ENCODE measurements at regions not wholly inside any gene's neighbourhood (a gene's known extent, or its start where the extent isn't known, plus 50 kb on each side); places are given as distances from the start of the nearest gene placed in this dataset.

- H3K4me3 ChIP-seq (replicated peaks; ENCODE audit: low read depth, low read length), result no peak overlapping the region
- TF ChIP-seq, protein P1, sequence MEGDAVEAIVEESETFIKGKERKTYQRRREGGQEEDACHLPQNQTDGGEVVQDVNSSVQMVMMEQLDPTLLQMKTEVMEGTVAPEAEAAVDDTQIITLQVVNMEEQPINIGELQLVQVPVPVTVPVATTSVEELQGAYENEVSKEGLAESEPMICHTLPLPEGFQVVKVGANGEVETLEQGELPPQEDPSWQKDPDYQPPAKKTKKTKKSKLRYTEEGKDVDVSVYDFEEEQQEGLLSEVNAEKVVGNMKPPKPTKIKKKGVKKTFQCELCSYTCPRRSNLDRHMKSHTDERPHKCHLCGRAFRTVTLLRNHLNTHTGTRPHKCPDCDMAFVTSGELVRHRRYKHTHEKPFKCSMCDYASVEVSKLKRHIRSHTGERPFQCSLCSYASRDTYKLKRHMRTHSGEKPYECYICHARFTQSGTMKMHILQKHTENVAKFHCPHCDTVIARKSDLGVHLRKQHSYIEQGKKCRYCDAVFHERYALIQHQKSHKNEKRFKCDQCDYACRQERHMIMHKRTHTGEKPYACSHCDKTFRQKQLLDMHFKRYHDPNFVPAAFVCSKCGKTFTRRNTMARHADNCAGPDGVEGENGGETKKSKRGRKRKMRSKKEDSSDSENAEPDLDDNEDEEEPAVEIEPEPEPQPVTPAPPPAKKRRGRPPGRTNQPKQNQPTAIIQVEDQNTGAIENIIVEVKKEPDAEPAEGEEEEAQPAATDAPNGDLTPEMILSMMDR (IDR thresholded peaks at IDR 0.05; ENCODE audit: insufficient read depth, low read length, poor library complexity, severe bottlenecking), result no peak
These were observed 109.5 kb upstream of the PTPRG start for GRCh38 chr3:61451841-61452240.

GRCh38 chr3:61452535-61453090 is 108.8 kb upstream of the PTPRG start:
- H3K36me3 ChIP-seq (ENCODE audit: control insufficient read depth, insufficient read depth, low read length), result no peaks in the 10 kb centered on the region
- DNase-seq (ENCODE audit: extremely low read depth, insufficient read length), result no peak
- H3K27me3 ChIP-seq (replicated peaks; ENCODE audit: control insufficient read depth, insufficient read depth, low read length), result no peaks in the 10 kb centered on the region; the same call in 1 of the 2 replicates
- TF ChIP-seq, protein P1 (IDR thresholded peaks at IDR 0.05; ENCODE audit: insufficient read depth, low read length, poor library complexity, severe bottlenecking), result no peak
- H3K4me3 ChIP-seq (replicated peaks; ENCODE audit: low read depth, low read length), result no peak overlapping the region

More at GRCh38 chr3:61451841-61452240, 109.5 kb upstream of the PTPRG start:
- Histone ChIP-seq H3K36me3 (ENCODE audit: control insufficient read depth, insufficient read depth, low read length) (no peaks in the 10 kb centered on the region), H3K27me3 (replicated peaks; ENCODE audit: control insufficient read depth, insufficient read depth, low read length) (no peaks in the 10 kb centered on the region; the same call in 1 of the 2 replicates)
- DNase-seq (ENCODE audit: extremely low read depth, insufficient read length), result no peak

GRCh38 chr3:61454006-61454585 is 107.3 kb upstream of the PTPRG start:
- Histone ChIP-seq H3K27me3 (replicated peaks; ENCODE audit: control insufficient read depth, insufficient read depth, low read length) (no peaks in the 10 kb centered on the region; the same call in 1 of the 2 replicates), H3K36me3 (ENCODE audit: control insufficient read depth, insufficient read depth, low read length) (no peaks in the 10 kb centered on the region), H3K4me3 (replicated peaks; ENCODE audit: low read depth, low read length) (no peak overlapping the region)
- DNase-seq (ENCODE audit: extremely low read depth, insufficient read length), result no peak
- TF ChIP-seq, protein P1 (IDR thresholded peaks at IDR 0.05; ENCODE audit: insufficient read depth, low read length, poor library complexity, severe bottlenecking), result no peak

- TF ChIP-seq, protein P1 (IDR thresholded peaks at IDR 0.05; ENCODE audit: insufficient read depth, low read length, poor library complexity, severe bottlenecking), result no peak
- no peak for DNase-seq (ENCODE audit: extremely low read depth, insufficient read length)
These were observed 106.6 kb upstream of the PTPRG start for GRCh38 chr3:61454801-61455200.

GRCh38 chr3:61460636-61461035 is 100.7 kb upstream of the PTPRG start:
- TF ChIP-seq, protein P1 (IDR thresholded peaks at IDR 0.05; ENCODE audit: insufficient read depth, low read length, poor library complexity, severe bottlenecking), result no peak
- Histone ChIP-seq H3K36me3 (ENCODE audit: control insufficient read depth, insufficient read depth, low read length) (no peaks in the 10 kb centered on the region), H3K4me3 (replicated peaks; ENCODE audit: low read depth, low read length) (no peak overlapping the region), H3K27me3 (replicated peaks; ENCODE audit: control insufficient read depth, insufficient read depth, low read length) (no peaks in the 10 kb centered on the region; the same call in 1 of the 2 replicates)
- DNase-seq (ENCODE audit: extremely low read depth, insufficient read length), result no peak

More at GRCh38 chr3:61454801-61455200, 106.6 kb upstream of the PTPRG start:
- Histone ChIP-seq H3K27me3 (replicated peaks; ENCODE audit: control insufficient read depth, insufficient read depth, low read length) (no peaks in the 10 kb centered on the region; the same call in 1 of the 2 replicates), H3K4me3 (replicated peaks; ENCODE audit: low read depth, low read length) (no peak overlapping the region), H3K36me3 (ENCODE audit: control insufficient read depth, insufficient read depth, low read length) (no peaks in the 10 kb centered on the region)

Data from GM06990 (cell line).